Gastrocnemius medialis (tissue), 4 donors: ENCODE measurements at regions not wholly inside any gene's neighbourhood (a gene's known extent, or its start where the extent isn't known, plus 50 kb on each side); places are given as distances from the start of the nearest gene placed in this dataset.

Experiments used
- ATAC-seq, 2 donors: fragments of 150-250 bp; one replicate each; pipeline ENCODE4 v1.9.1; 2016
- DNase-seq, 2 donors: peaks; one replicate each; pipeline ENCODE4 v3.0.0-alpha.2; 2019
- H3K27ac ChIP-seq, 4 donors: fragments of 200-600 bp; sonication (generic); 1 replicate in 1 of 4; 2 replicates in 3 of 4; pipeline ENCODE4 v1.5.1; 2016 to 2018; ENCODE audit warnings: mild to moderate bottlenecking in 2 of 4, moderate library complexity in 1 of 4
- H3K27me3 ChIP-seq, 3 donors: fragments of 200-600 bp; sonication (generic) in 2 of 3; 1 replicate in 1 of 3; 2 replicates in 2 of 3; pipeline versions ENCODE4 v1.5.1 to v1.6.0; 2016 to 2019; ENCODE audit warnings: mild to moderate bottlenecking in 1 of 3, moderate library complexity in 1 of 3
- H3K36me3 ChIP-seq, 2 donors: fragments of 200-600 bp; sonication (generic) in 1 of 2; one replicate each; pipeline ENCODE4 v1.5.1; 2017 to 2018
- H3K4me1 ChIP-seq, 2 donors: fragments of 200-600 bp; sonication (generic) in 1 of 2; one replicate each; pipeline ENCODE4 v1.5.1; 2016 to 2017; ENCODE audit warnings: mild to moderate bottlenecking in 2 of 2
- H3K4me3 ChIP-seq, 4 donors: fragments of 200-600 bp; sonication (generic) in 3 of 4; 1 replicate in 1 of 4; 2 replicates in 3 of 4; pipeline ENCODE4 v1.5.1; 2016 to 2019; ENCODE audit warnings: mild to moderate bottlenecking in 2 of 4
- H3K9me3 ChIP-seq, 3 donors: fragments of 200-600 bp; sonication (generic) in 2 of 3; 1 replicate in 1 of 3; 2 replicates in 2 of 3; pipeline ENCODE4 v1.5.1; 2016 to 2019
- POLR2A ChIP-seq, 2 donors: fragments of 450-650 bp; IDR thresholded peaks; one replicate each; pipeline ENCODE4 v1.6.1; 2017; ENCODE audit warnings: antibody characterized with exemption in 2 of 2, mild to moderate bottlenecking in 2 of 2, moderate library complexity in 2 of 2
- in situ Hi-C, 4 donors: fragments of 200-750 bp; cut with MboI; loops; one replicate each; pipeline versions ENCODE4 v1.15.0 to v1.8.0; 2017; ENCODE audit warnings: low sequenced_read_pairs in 4 of 4
- intact Hi-C: fragments of 100-400 bp; cut with DNase I; formaldehyde crosslinking; loops from one replicate; pipeline ENCODE4 v1.15.1; 2023; ENCODE audit warnings: low total_unique reads
- TF ChIP-seq, protein P1 (sequence below), 5 experiments: fragments of 450-650 bp in 3 of 5; fragments of 200-600 bp in 2 of 5; sonication (generic) in 2 of 5; IDR thresholded peaks in 4 of 5; conservative IDR thresholded peaks in 1 of 5; 1 replicate in 4 of 5; 2 replicates in 1 of 5; pipeline ENCODE4 v1.5.1; 2016 to 2019; ENCODE audit warnings: antibody characterized with exemption in 5 of 5, mild to moderate bottlenecking in 3 of 5, moderate library complexity in 3 of 5

DNA sequence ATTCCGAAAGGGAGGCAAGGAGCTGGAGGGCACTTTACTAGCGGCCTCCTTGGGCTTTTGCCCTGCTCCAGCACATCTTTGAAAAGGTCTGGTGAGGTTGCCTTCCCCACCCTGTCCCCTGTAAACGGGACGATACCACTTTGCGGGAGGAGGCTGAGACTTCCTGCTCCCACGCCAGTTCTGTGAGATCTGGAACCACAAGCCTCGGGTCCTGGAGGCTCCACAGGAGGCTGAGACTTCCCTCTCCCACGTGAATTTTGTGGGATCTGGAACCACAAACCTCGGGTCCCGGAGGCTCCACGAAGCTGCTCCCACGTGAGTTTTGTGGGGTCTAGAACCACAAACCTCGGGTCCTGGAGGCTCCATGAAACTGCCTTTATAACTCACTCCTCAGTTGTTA, 209.3 kb downstream of the DLL1 start:
- H3K4me3 ChIP-seq: peak overlapping the region in 3 of 4 donors; percentile 6 to 41 (median 15)
- H3K9me3 ChIP-seq: no peaks in the 10 kb centered on the region
- peaks cover 0 to 12% of the 10 kb centered on the region in 2 donors for H3K4me1 ChIP-seq
- TF ChIP-seq POLR2A (IDR thresholded peaks at IDR 0.05): no peak
- TF ChIP-seq, protein P1, sequence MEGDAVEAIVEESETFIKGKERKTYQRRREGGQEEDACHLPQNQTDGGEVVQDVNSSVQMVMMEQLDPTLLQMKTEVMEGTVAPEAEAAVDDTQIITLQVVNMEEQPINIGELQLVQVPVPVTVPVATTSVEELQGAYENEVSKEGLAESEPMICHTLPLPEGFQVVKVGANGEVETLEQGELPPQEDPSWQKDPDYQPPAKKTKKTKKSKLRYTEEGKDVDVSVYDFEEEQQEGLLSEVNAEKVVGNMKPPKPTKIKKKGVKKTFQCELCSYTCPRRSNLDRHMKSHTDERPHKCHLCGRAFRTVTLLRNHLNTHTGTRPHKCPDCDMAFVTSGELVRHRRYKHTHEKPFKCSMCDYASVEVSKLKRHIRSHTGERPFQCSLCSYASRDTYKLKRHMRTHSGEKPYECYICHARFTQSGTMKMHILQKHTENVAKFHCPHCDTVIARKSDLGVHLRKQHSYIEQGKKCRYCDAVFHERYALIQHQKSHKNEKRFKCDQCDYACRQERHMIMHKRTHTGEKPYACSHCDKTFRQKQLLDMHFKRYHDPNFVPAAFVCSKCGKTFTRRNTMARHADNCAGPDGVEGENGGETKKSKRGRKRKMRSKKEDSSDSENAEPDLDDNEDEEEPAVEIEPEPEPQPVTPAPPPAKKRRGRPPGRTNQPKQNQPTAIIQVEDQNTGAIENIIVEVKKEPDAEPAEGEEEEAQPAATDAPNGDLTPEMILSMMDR (IDR thresholded peaks at IDR 0.05 in 4 of 5, conservative IDR thresholded peaks at IDR 0.05 in 1 of 5): no peak
- ATAC-seq (peak; percentile 32), DNase-seq (peak in 1 of 2 donors; percentile 9)
- intact Hi-C loops (loop anchor here (5.0 kb wide), 1 partner anchor 39 kb away; no protein-coding TSS in a partner anchor), in situ Hi-C loops (no loop called here)
- peak overlapping the region in 1 of 4 donors; percentile 38 for H3K27ac ChIP-seq
- H3K36me3 ChIP-seq: no peaks in the 10 kb centered on the region
- no peaks in the 10 kb centered on the region for H3K27me3 ChIP-seq

DNA sequence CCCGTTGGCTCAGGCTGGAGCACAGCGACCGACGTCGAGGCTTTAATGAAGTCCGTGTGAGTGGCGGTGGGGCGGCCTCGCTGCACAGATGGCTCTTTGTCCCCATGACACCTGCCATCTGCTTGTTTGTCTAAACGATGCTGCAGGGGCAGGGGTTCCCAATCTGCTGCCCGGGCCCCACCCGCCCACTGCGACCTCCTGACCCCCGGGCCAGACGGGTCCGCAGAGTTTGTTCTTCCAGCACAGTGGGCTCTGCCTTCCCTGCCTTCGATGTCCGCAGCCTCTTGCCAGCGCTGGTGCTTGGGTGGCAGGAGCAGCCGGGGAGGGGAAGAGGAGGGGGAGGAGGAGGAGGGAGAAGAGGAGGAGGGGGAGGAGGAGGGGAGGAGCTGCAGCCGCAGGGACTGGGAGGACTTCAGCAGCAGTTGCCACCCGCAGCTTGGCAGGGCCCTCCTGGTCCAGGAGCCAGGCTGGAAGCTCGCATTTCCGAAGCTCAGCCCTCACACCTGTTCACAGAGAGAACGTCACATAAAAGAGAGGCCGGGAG, 210.0 kb downstream of the DLL1 start:
- Histone ChIP-seq H3K27me3 (no peaks in the 10 kb centered on the region), H3K4me1 (peaks cover 0 to 12% of the 10 kb centered on the region in 2 donors), H3K27ac (peak overlapping the region in 1 of 4 donors; percentile 38), H3K36me3 (no peaks in the 10 kb centered on the region), H3K4me3 (peak overlapping the region in 3 of 4 donors; percentile 6 to 41 (median 15)), H3K9me3 (no peaks in the 10 kb centered on the region)
- TF ChIP-seq, protein P1 (IDR thresholded peaks at IDR 0.05 in 4 of 5, conservative IDR thresholded peaks at IDR 0.05 in 1 of 5): no peak
- no peak for TF ChIP-seq POLR2A (IDR thresholded peaks at IDR 0.05)
- DNase-seq (peak; percentile 22 to 74), ATAC-seq (peak; percentile 73 to 86)
- intact Hi-C loops (loop anchor here (5.0 kb wide), 1 partner anchor 39 kb away; no protein-coding TSS in a partner anchor), in situ Hi-C loops (no loop called here)

DNA sequence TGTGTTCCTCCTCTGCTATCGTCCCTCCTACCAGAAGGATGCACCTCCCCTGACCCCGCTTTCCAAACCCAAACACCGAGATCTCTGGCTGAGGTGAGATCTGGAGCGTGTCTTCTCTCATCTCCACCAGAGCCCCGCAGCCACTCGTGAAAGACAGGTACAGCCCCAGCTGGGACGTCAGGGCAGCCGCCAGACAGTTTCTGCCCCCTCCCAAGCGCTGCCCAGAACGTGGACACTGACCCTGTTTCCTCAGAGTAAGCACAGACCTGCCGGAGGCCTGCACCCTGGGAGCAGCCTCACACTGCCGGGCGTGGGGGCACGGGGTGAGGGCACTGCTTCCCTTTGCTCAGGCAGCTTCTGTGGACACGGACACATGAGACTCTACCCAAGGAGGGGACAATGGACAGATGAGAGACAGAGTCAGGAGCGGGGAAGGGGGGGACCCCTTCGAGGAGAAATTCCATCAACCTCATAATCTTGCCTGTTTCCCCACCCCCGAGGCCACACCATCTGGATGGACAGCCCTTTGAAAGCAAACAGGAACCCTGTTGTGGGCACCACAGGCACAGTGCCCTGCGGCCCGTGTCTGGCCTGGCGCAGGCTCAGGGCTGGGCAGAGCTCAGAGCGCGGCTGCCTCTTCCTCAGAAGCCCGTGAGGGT, 210.6 kb downstream of the DLL1 start:
- in situ Hi-C loops: no loop called here
- no peak overlapping the region for H3K4me3 ChIP-seq
- H3K9me3 ChIP-seq: no peaks in the 10 kb centered on the region
- no peaks in the 10 kb centered on the region for H3K27me3 ChIP-seq
- ATAC-seq (no peak), DNase-seq (peak in 1 of 2 donors; percentile 11)
- intact Hi-C loops: loop anchor here (5.0 kb wide), 1 partner anchor 38 kb away; no protein-coding TSS in a partner anchor
- H3K27ac ChIP-seq: no peak overlapping the region
- no peaks in the 10 kb centered on the region for H3K36me3 ChIP-seq
- peaks cover 0 to 12% of the 10 kb centered on the region in 2 donors for H3K4me1 ChIP-seq
- TF ChIP-seq, protein P1 (IDR thresholded peaks at IDR 0.05 in 4 of 5, conservative IDR thresholded peaks at IDR 0.05 in 1 of 5): no peak
- no peak for TF ChIP-seq POLR2A (IDR thresholded peaks at IDR 0.05)

DNA sequence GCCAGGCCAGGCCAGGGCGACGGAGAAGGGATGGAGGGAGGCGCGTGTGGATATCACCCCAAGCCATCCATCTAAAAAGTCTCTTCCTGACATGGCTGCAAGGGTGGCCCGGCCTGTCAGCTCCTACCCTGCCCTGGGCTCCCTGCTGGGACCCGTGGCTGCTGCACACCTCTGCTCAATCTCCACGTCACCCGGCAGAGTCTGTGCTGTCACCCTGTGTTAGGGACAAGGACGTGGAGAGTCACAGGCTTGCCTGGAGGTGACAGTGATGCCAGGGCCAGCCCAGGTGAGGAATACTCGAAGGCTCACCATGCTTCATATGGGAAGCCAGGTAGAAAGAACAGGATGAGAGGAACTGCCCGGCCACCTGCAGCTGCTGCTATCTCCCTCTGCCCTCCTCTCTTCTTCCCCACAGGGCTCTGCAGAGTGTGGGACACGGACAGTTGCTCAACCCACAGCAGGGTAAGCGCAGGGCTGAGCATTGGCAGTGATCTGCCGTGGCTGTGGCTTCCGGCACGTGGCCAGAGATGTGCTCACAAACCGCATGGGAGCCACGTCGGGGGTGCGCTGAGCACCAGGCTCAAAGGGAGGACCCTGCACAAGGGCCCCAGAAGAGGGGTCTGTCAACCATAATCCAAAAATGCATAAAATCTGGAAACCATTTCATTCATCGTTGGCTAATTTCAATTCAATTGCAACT, 214.3 kb downstream of the DLL1 start:
- intact Hi-C loops: no loop called here
- in situ Hi-C loops: no loop called here
- peak in 1 of 2 donors; percentile 3 for DNase-seq
- no peak for ATAC-seq
- Histone ChIP-seq H3K4me1 (peaks cover 0 to 12% of the 10 kb centered on the region in 2 donors), H3K27me3 (no peaks in the 10 kb centered on the region), H3K36me3 (no peaks in the 10 kb centered on the region), H3K4me3 (no peak overlapping the region), H3K27ac (no peak overlapping the region), H3K9me3 (no peaks in the 10 kb centered on the region)
- TF ChIP-seq, protein P1 (IDR thresholded peaks at IDR 0.05 in 4 of 5, conservative IDR thresholded peaks at IDR 0.05 in 1 of 5): no peak
- no peak for TF ChIP-seq POLR2A (IDR thresholded peaks at IDR 0.05)
